ENCODE measurements at regions not wholly inside any gene's neighbourhood (a gene's known extent, or its start where the extent isn't known, plus 50 kb on each side); places are given as distances from the start of the nearest gene placed in this dataset.

- no peak for TF ChIP-seq POLR2A (IDR thresholded peaks at IDR 0.05)
- no peak for TF ChIP-seq CTCF (IDR thresholded peaks at IDR 0.05)
- peak in 3 of 7 donors; percentile 4 to 18 (median 14) for DNase-seq
- Histone ChIP-seq H3K4me1 (replicated peaks in 1 of 2) (no peaks in the 10 kb centered on the region), H3K4me3 (no peak overlapping the region), H3K36me3 (replicated peaks in 1 of 2) (no peaks in the 10 kb centered on the region), H3K27me3 (no peaks in the 10 kb centered on the region), H3K27ac (no peak overlapping the region), H3K9me3 (replicated peaks in 1 of 3) (no peaks in the 10 kb centered on the region)
- intact Hi-C loops (cut with DNase I) = no loop called here
- WGBS, 4 donors = 93 to 94% (median 93%) methylated on average over 5 to 11 of the region's 11 CpGs; no CpG with 5 or more reads in 1 of the 4 donors
Observed at GRCh38 chr14:104281768-104282301, 143.4 kb downstream of the KIF26A start.

GRCh38 chr14:104282332-104283196, 144.2 kb downstream of the KIF26A start:
- 63 to 82% (median 73%) methylated on average over 17 to 26 of the region's 26 CpGs for WGBS, 4 donors
- TF ChIP-seq POLR2A (IDR thresholded peaks at IDR 0.05) (no peak), CTCF (IDR thresholded peaks at IDR 0.05) (no peak)
- peak in 6 of 7 donors; percentile 14 to 66 (median 26) for DNase-seq

GRCh38 chr14:104283197-104284106, 145.1 kb downstream of the KIF26A start:
- no peaks in the 10 kb centered on the region for H3K36me3 ChIP-seq (replicated peaks in 1 of 2)
- WGBS, 4 donors = 73 to 80% (median 76%) methylated on average over 8 to 25 of the region's 25 CpGs
- no peaks in the 10 kb centered on the region for H3K9me3 ChIP-seq (replicated peaks in 1 of 3)
- H3K4me1 ChIP-seq (replicated peaks in 1 of 2) = no peaks in the 10 kb centered on the region
- TF ChIP-seq CTCF (IDR thresholded peaks at IDR 0.05) (no peak), POLR2A (IDR thresholded peaks at IDR 0.05) (no peak)
- DNase-seq = peak in 5 of 7 donors; percentile 5 to 29 (median 10)
- intact Hi-C loops (cut with DNase I) = no loop called here
- H3K27ac ChIP-seq = no peak overlapping the region
- H3K27me3 ChIP-seq = no peaks in the 10 kb centered on the region
- H3K4me3 ChIP-seq = no peak overlapping the region

More at GRCh38 chr14:104282332-104283196, 144.2 kb downstream of the KIF26A start:
- Histone ChIP-seq H3K36me3 (replicated peaks in 1 of 2) (no peaks in the 10 kb centered on the region), H3K27me3 (no peaks in the 10 kb centered on the region), H3K4me3 (no peak overlapping the region), H3K9me3 (replicated peaks in 1 of 3) (no peaks in the 10 kb centered on the region), H3K27ac (no peak overlapping the region), H3K4me1 (replicated peaks in 1 of 2) (no peaks in the 10 kb centered on the region)
- intact Hi-C loops (cut with DNase I) = no loop called here

- peak in 1 of 7 donors; percentile 4 for DNase-seq
- Histone ChIP-seq H3K36me3 (replicated peaks in 1 of 2) (no peaks in the 10 kb centered on the region), H3K27me3 (no peaks in the 10 kb centered on the region), H3K9me3 (replicated peaks in 1 of 3) (no peaks in the 10 kb centered on the region), H3K27ac (no peak overlapping the region), H3K4me1 (replicated peaks in 1 of 2) (no peaks in the 10 kb centered on the region), H3K4me3 (no peak overlapping the region)
- intact Hi-C loops (cut with DNase I) = no loop called here
- no peak for TF ChIP-seq POLR2A (IDR thresholded peaks at IDR 0.05)
- no peak for TF ChIP-seq CTCF (IDR thresholded peaks at IDR 0.05)
- WGBS, 4 donors = 69 to 89% (median 80%) methylated on average over 3 to 9 of the region's 9 CpGs
Observed at GRCh38 chr14:104284107-104284592, 145.8 kb downstream of the KIF26A start.

All from adrenal gland (tissue), 9 donors.